AG04449 (cell line): ENCODE measurements at regions not wholly inside any gene's neighbourhood (a gene's known extent, or its start where the extent isn't known, plus 50 kb on each side); places are given as distances from the start of the nearest gene placed in this dataset.

Experiments used
- CTCF ChIA-PET: fragments of 350-600 bp; formaldehyde crosslinking; extraction: SDS; loops from one replicate; lab custom pipeline; 2021; ENCODE audit warnings: antibody characterized with exemption; lab: Yijun Ruan, JAX
- POLR2A ChIA-PET: fragments of 400-600, 350-600 bp; formaldehyde crosslinking; extraction: SDS; loops from one replicate; lab custom pipeline; 2020; ENCODE audit warnings: antibody characterized with exemption, inconsistent platforms; lab: Yijun Ruan, JAX
- DNase-seq: peaks from one replicate; pipeline ENCODE4 v3.0.0-alpha.2; 2010; ENCODE audit warnings: low read depth, low spot score
- H3K4me3 ChIP-seq: 2 replicates; pipeline ENCODE4 v1.5.1; 2011; ENCODE audit warnings: low read depth, mild to moderate bottlenecking, control low read depth, low read length
- TF ChIP-seq, protein P1 (sequence below): IDR thresholded peaks from one replicate; pipeline ENCODE4 v1.5.1; 2011; ENCODE audit warnings: mild to moderate bottlenecking, moderate library complexity, low read length, control low read depth, inconsistent platforms; ENCODE audit not compliant: insufficient read depth; ENCODE audit errors: missing control alignments

DNA sequence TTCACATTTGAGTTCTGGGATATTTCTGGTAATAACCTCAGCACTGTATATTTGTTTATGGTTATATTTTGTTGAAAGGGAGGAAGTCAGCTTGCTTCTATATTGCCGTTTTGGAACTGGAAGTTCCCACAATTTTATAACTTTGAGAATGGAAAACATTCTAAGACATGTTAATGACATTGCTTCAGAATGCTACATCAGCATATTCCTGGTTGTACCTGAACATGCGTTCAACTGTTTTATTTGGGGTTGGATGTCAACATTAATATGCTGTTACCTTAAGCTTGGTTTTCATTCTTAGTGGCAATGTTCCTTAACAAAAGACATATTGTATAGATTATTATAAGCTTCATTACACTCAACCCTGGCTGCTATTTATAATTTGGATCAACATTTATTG, 489.4 kb upstream of the MAGEB18 start:
- POLR2A ChIA-PET = no interaction called here
- TF ChIP-seq, protein P1, sequence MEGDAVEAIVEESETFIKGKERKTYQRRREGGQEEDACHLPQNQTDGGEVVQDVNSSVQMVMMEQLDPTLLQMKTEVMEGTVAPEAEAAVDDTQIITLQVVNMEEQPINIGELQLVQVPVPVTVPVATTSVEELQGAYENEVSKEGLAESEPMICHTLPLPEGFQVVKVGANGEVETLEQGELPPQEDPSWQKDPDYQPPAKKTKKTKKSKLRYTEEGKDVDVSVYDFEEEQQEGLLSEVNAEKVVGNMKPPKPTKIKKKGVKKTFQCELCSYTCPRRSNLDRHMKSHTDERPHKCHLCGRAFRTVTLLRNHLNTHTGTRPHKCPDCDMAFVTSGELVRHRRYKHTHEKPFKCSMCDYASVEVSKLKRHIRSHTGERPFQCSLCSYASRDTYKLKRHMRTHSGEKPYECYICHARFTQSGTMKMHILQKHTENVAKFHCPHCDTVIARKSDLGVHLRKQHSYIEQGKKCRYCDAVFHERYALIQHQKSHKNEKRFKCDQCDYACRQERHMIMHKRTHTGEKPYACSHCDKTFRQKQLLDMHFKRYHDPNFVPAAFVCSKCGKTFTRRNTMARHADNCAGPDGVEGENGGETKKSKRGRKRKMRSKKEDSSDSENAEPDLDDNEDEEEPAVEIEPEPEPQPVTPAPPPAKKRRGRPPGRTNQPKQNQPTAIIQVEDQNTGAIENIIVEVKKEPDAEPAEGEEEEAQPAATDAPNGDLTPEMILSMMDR = no peak
- CTCF ChIA-PET = no interaction called here
- no peak overlapping the region for H3K4me3 ChIP-seq
- DNase-seq = no peak

DNA sequence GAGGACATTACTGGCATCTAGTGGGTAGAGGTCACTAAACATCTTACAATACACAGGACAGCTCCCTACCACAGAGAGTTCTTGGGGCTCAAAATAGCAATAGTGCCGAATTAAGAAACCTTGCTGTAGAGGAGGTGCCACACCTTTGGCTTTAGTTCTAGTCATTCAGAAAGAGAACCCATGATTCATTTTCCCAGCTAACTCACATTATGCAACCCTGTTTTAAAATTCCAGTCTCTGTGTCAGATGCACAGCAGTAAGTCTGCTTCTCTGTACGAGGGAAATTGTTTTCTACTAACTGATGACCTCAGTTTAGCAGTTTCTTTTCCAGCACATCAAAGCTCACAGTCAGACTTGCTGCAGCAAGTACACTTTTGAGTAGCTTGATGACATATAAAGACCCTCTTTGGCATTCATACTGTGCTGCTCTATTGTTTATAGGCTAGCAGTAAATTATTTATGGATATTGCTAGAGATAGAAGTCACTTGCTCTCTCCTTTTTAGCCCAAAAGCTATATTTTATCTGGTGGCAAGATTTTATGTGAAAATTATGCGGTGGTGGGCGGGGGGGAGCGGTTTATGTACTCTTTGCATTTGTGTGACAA, 487.8 kb upstream of the MAGEB18 start:
- ChIA-PET POLR2A (no interaction called here), CTCF (no interaction called here)
- no peak overlapping the region for H3K4me3 ChIP-seq
- no peak for DNase-seq
- TF ChIP-seq, protein P1 = no peak

DNA sequence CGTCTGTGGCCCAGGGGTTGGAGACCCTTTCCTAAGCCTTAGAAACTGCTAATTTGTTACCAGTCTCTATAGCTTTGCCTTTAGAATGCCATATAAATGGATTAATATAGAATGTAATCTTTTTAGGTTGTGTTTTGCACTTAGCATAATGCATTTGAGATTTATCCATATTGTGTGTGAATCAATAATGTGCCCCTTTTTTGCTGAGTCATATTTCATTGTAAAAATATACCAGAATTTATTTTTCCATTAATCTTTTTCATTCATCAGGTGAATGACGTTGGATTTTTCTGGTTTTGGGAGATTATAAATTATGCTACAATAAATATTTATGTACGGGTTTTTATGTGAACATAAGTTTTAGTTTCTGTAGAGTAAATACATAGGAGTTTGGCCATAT, 478.8 kb upstream of the MAGEB18 start:
- TF ChIP-seq, protein P1 = no peak
- ChIA-PET CTCF (no interaction called here), POLR2A (no interaction called here)
- no peak overlapping the region for H3K4me3 ChIP-seq
- DNase-seq = no peak

- H3K4me3 ChIP-seq = no peak overlapping the region
- POLR2A ChIA-PET = no interaction called here
- TF ChIP-seq, protein P1 = no peak
- CTCF ChIA-PET = no interaction called here
- no peak for DNase-seq
These were observed 474.4 kb upstream of the MAGEB18 start for GRCh38 chrX:25663701-25664100.

DNA sequence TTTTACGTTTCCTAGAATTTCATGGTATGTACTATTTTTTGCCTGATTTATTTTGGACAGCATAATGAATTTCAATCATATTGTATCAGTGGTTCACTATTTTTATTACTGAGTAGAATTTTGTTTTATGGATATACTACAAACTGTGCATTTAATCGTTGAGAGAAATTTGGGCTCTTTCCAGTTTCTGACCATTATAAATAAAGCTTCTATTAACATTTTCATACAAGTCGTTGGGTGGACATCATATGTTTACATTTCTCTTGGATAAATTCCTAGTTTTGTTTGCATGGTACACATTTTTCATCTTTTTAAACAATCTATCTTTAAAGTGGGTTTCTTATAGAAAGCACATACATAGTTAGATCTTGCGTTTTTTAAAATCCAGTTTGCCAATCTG, 472.7 kb upstream of the MAGEB18 start:
- TF ChIP-seq, protein P1 = no peak
- no peak for DNase-seq
- ChIA-PET POLR2A (no interaction called here), CTCF (no interaction called here)
- H3K4me3 ChIP-seq = no peak overlapping the region

DNA sequence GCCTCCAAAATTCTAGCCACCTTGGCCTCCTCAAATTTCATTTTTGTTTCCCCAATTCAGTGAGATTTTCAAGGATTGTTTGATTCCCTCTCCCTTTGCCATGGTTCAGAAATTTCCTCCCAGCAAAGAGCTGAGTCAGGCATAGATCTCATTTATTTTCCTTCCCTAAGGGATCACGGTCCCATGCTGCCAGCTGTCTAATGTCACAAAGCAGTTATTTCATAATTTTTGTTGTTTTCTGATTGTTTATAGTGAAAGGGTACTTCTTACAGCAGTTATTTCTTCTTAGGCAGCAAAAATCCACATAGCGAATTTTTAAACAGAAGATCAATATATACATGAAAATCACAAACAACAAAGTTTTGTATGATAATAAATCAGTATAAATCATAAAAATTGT, 470.5 kb upstream of the MAGEB18 start:
- no peak overlapping the region for H3K4me3 ChIP-seq
- ChIA-PET CTCF (no interaction called here), POLR2A (no interaction called here)
- DNase-seq = no peak
- TF ChIP-seq, protein P1 = no peak
